HG03457 (cell line): ENCODE measurements at regions not wholly inside any gene's neighbourhood (a gene's known extent, or its start where the extent isn't known, plus 50 kb on each side); places are given as distances from the start of the nearest gene placed in this dataset.
"Not testable (repeated sequence)": the region's sequence is repeated elsewhere in the genome, so short reads cannot be mapped to it uniquely, and the experiment has no call there.

Experiments used
- ATAC-seq: cut with Tn5 transposase; IDR thresholded peaks from one replicate; pipeline ENCODE4 v1.9.1; 2021; ENCODE audit warnings: moderate number of reproducible peaks; ENCODE audit not compliant: unreplicated experiment

- no peak for ATAC-seq
Measured at GRCh38 chr11:87779276-87780067, 395.8 kb downstream of the RAB38 start.

DNA sequence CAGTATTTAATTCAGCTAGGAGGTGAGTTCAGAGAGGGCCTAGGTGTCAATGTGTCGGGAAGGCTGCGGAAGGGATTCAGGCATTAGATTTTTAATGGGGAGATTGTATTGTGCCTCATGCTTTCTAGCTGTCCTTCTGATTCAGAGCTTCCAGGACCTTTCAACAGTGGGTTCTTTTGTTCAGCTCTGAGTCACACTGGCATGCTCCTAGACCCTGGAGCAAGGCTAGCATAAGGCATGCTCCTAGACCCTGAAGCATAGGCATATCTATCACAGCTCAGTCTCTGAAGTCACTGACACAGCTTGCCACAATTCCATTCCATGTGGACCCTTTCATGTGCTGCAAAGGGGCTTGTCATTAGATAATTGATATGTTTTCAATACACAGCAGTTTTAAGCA lies 396.9 kb downstream of the RAB38 start:
- ATAC-seq: no peak

DNA sequence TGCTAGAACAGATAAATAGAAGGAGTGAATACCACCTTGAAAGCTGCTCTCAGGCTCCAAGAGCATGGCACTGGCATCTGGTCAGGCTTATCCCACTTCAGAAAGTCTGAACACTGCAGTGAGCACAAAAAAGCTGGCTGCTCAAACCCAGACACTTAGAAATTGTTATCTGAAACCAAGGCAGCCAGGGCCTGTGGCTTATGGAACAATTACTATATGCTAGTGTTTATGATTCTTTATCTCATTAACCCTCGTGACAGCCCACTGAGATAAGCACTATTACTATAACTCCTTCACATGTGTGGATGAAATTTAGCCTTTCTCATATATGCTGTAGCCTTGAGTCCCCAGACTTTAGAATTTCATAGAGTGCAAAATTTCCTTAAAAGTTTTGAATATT lies 400.2 kb downstream of the RAB38 start:
- no peak for ATAC-seq

- no peak for ATAC-seq
Measured at GRCh38 chr11:87769661-87770060, 405.6 kb downstream of the RAB38 start.

GRCh38 chr11:87767615-87768014 lies 407.6 kb downstream of the RAB38 start:
- ATAC-seq: no peak

GRCh38 chr11:87764075-87764474 lies 411.2 kb downstream of the RAB38 start:
- not testable (repeated sequence) for ATAC-seq

DNA sequence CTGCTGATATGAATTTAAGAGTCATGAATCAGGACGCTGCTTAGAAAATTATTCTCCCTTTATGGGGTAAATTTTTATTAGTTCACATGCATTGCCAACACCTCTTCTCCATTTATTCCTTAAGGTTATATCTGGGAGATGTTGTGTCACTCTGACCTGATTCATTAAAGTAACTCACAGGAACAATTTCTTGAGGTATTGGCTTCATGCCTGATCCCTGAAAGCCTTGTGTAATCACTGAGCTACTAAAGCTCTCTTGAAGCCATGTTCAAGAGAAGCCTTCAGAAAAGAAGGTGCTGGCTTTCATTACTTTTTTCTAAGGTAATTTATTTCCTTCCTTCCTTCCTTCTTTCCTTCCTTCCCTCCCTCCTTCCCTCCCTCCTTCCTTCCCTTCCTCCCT lies 420.6 kb downstream of the RAB38 start:
- ATAC-seq: no peak

DNA sequence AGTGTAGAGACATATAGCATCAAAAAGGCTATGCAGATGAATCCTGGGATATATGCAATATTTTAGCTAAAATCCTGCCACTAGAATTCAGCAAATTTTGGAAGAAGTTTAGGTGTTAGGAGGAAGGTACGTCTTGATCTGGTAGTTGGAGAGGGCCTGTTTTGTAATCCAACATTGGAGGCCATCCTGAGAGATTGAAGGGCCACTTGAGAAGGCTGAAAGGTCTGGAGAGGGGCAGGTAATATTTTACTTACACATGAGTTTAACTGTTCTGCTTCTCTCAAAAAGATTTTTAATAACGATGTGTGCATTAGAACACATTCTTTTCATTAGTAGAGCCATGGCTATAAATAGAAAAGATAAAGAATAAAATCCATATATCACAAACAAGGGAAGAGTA lies 422.1 kb downstream of the RAB38 start:
- no peak for ATAC-seq

GRCh38 chr11:87743007-87743406 lies 432.2 kb downstream of the RAB38 start:
- no peak for ATAC-seq

GRCh38 chr11:87740968-87741367 lies 434.3 kb downstream of the RAB38 start:
- ATAC-seq: no peak

DNA sequence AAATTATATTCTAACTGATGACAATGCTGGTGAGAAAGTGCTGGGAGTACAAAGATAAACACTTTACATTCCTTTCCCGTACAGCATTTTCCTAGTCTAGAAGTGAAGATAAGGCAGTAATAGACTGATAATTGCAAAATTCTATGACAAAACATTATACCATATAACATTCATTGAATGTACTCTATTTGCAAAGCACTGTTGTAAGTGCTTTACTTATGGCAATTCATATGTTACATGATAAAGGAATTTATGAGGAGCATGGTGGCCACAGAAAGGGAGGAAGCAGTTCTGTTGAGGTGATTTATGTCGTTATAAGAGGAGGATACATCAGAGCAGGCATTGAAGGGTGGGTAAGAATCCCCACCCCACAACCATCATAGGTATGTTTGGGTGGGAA lies 434.8 kb downstream of the RAB38 start:
- no peak for ATAC-seq

GRCh38 chr11:87739766-87740165 lies 435.5 kb downstream of the RAB38 start:
- ATAC-seq: no peak

GRCh38 chr11:87739261-87739660 lies 436.0 kb downstream of the RAB38 start:
- ATAC-seq: no peak

DNA sequence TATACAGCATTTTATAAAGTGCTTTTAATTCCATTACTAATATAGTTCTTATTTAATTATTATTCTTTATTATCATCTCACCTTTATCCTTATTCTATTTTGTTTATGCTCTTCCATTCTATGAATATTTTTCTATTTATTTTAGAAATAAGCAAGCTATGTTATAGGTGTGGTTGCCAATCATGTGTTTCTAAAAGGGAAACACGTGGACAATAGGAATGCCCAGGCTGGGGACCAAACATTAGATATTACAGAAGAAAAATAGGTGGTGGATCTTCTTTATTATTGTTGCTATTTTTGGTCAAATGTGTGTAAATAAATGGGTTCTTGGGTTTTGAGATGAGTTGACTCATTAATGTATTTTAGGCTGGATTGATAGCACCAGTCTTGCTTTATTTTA lies 438.3 kb downstream of the RAB38 start:
- no peak for ATAC-seq

DNA sequence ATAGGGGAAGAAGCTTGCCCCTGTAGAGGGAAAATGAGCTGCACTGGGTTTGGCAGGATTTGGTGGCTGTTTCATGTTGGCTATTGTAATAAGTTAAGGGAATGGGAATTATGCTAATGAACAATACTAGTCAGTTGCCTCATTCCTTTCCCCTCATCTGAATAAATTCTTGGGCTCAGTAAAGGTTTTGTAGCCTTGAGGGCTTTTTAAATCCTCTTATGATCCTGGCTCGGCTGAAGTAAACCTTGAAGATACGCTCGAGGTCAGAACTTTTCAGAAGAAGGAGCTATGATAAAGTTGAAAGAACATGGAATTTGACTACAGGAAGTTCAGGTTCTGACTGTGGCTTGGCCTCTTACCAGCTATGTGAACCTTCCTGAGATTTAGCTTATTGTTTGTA lies 448.7 kb downstream of the RAB38 start:
- no peak for ATAC-seq

- ATAC-seq: no peak
Measured at GRCh38 chr11:87724358-87724757, 450.9 kb downstream of the RAB38 start.

DNA sequence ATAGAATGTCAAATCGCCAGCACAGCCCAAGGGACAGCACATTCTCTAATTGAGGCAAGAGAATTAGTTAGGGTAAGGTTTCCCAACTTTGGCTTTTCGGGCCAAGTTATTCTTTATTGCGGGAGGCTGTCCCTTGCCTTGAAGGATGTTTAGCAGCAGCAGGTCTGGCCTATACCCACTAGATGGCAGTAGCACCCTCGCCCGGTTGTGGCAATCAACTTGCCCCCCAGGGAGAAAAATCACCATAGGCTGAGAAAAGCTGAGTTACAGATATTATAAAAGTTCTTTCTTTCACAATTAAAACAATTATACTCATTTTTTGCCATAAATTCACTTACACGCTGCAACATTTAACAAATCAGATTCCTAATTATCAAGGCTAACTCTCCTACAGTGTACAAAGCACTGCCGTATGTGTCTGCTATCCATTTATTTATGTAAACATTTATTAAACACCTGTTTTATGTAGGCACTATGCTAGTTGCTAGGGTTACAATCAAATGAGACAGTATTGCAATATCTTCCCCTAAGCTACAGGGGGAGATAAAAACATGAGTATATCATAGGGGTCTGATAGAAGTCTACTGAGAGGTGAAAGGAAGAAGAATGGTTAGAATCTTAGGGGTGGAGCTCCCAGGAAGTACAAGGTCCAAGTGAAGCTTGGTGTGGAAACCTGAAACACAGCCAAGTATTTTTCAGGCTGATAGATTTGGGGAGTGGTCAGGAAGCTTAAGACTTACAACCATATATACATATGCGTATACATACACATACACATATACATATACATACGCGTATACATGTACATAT lies 452.3 kb downstream of the RAB38 start:
- no peak for ATAC-seq

DNA sequence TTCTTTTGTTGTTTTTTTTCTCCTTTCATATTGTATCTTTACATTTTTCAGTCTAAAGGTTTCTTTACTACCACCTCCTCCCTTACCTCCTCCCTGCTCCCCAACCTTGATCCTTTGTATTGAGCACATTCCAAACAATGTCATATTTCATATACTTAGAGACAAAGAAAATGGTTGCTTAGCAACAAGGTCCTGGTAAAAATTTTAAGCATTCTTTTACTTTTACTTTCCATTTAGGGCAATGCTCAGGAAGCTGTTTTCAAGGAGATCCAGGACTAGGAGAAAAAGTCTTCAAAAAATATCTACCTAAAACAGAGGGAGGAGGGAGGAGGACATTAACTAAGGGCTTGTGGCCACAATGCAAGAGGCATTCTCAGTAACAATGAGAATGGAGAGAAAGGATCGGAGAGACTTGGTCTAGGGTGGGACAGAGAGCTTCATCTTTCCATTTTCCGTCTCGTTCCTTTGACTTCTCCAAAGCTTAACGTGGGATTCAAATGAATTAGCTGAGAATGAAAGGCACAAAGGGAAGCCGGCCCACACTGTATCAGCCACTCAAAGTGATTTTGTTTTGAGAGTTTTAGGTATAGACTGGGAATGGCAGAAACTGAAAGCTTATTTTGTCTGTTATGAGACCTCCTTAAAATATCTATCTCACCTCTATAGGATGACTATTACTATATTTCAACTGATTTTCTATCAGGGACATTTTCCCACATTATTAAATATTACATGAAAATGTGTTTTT lies 455.7 kb downstream of the RAB38 start:
- no peak for ATAC-seq

DNA sequence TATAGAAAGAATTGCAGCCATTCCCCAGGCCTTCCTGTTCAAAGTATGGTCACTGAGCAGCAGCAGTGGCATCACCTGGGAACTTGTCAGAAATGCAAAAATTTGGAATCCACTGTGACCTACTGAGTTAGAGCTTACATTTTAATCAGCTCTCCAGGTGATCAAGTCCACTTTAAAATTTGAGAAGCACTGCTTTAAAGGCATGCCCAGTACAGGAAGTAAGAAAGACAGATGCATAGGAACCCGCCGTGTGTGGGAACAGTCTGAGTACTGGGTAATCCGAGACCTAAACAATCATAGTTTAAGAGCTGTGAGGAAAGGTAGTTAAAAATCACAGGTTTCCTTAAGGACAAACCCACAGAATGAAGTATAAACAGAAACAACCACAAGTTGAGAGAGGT lies 462.4 kb downstream of the RAB38 start:
- no peak for ATAC-seq

GRCh38 chr11:87712391-87712790 lies 462.9 kb downstream of the RAB38 start:
- no peak for ATAC-seq

DNA sequence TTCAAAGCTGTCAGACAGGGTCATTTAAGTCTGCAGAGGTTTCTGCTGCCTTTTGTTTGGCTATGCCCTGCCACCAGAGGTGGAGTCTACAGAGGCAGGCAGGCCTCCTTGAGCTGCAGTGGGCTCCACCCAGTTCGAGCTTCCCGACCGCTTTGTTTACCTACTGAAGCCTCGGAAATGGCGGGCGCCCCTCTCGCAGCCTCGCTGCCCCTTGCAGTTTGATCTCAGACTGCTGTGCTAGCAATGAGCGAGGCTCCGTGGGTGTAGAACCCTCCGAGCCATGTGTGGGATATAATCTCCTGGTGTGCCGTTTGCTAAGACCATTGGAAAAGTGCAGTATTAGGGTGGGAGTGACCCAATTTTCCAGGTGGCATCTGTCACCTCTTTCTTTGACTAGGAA lies 471.7 kb downstream of the RAB38 start:
- not testable (repeated sequence) for ATAC-seq

GRCh38 chr11:87675993-87676392 lies 499.2 kb downstream of the RAB38 start:
- ATAC-seq: no peak
